Astrocyte (in vitro differentiated cells and primary cell): ENCODE measurements at regions not wholly inside any gene's neighbourhood (a gene's known extent, or its start where the extent isn't known, plus 50 kb on each side); places are given as distances from the start of the nearest gene placed in this dataset.

Source experiments
- DNase-seq: peaks from one replicate; pipeline ENCODE4 v3.0.0-alpha.2; 2010; ENCODE audit warnings: low read depth
- FAIRE-seq: peaks from 2 replicates; lab custom pipeline; 2011; peaks lifted over from hg19 to GRCh38; lab: Jason Lieb, UNC
- H2AFZ ChIP-seq: 2 replicates; pipeline ENCODE4 v1.6.0; 2012; ENCODE audit warnings: low read depth, low read length, inconsistent platforms
- H3K27ac ChIP-seq: 2 replicates; pipeline ENCODE4 v1.5.1; 2011; ENCODE audit warnings: low read depth, low read length, inconsistent platforms
- H3K27me3 ChIP-seq: 2 replicates; pipeline ENCODE4 v1.6.0; 2011; ENCODE audit warnings: low read length, inconsistent platforms; ENCODE audit not compliant: insufficient read depth
- H3K36me3 ChIP-seq: 2 replicates; pipeline ENCODE4 v1.5.1; 2011; ENCODE audit warnings: low read length, inconsistent platforms; ENCODE audit not compliant: insufficient read depth
- H3K4me1 ChIP-seq: 2 replicates; pipeline ENCODE4 v1.5.1; 2011; ENCODE audit warnings: low read length, inconsistent platforms; ENCODE audit not compliant: insufficient read depth
- H3K4me2 ChIP-seq: 2 replicates; pipeline ENCODE4 v1.6.0; 2012; ENCODE audit warnings: low read length, inconsistent platforms
- H3K4me3 ChIP-seq: 2 replicates; pipeline ENCODE4 v1.5.1; 2011; ENCODE audit warnings: low read depth, mild to moderate bottlenecking, low read length, inconsistent platforms; ENCODE audit not compliant: insufficient read depth
- H3K79me2 ChIP-seq: 2 replicates; pipeline ENCODE4 v1.6.0; 2012; ENCODE audit warnings: mild to moderate bottlenecking, low read length, inconsistent platforms; ENCODE audit not compliant: insufficient read depth
- H3K9ac ChIP-seq: 2 replicates; pipeline ENCODE4 v1.6.0; 2012; ENCODE audit warnings: mild to moderate bottlenecking, low read length, inconsistent platforms
- H3K9me3 ChIP-seq: 2 replicates; pipeline ENCODE4 v1.5.1; 2012; ENCODE audit warnings: low read depth, mild to moderate bottlenecking, low read length, inconsistent platforms; ENCODE audit not compliant: insufficient read depth
- H4K20me1 ChIP-seq: 2 replicates; pipeline ENCODE4 v1.6.0; 2012; ENCODE audit warnings: low read length, inconsistent platforms; ENCODE audit not compliant: insufficient read depth
- H3K27ac Mint-ChIP-seq: one replicate; pipeline ENCODE4 v1.8.0; 2021; ENCODE audit warnings: mild to moderate bottlenecking, mixed read lengths; ENCODE audit not compliant: unreplicated experiment
- H3K27me3 Mint-ChIP-seq: one replicate; pipeline ENCODE4 v1.8.0; 2021; ENCODE audit warnings: low read depth, mixed read lengths; ENCODE audit not compliant: unreplicated experiment
- H3K36me3 Mint-ChIP-seq: one replicate; pipeline ENCODE4 v1.8.0; 2021; ENCODE audit warnings: low read depth, mixed read lengths; ENCODE audit not compliant: unreplicated experiment
- H3K4me1 Mint-ChIP-seq: one replicate; pipeline ENCODE4 v1.8.0; 2021; ENCODE audit warnings: low read depth, mixed read lengths; ENCODE audit not compliant: unreplicated experiment
- H3K4me3 Mint-ChIP-seq: one replicate; pipeline ENCODE4 v1.8.0; 2021; ENCODE audit warnings: mild to moderate bottlenecking, moderate library complexity, mixed read lengths; ENCODE audit not compliant: unreplicated experiment
- H3K9me3 Mint-ChIP-seq: one replicate; pipeline ENCODE4 v1.8.0; 2021; ENCODE audit warnings: mild to moderate bottlenecking, mixed read lengths; ENCODE audit not compliant: unreplicated experiment
- CTCF ChIP-seq: IDR thresholded peaks from 2 replicates; pipeline ENCODE4 v1.5.1; 2011; ENCODE audit warnings: low read depth, mild to moderate bottlenecking, inconsistent platforms, low read length, moderate library complexity; ENCODE audit not compliant: insufficient read depth
- EZH2 ChIP-seq: IDR thresholded peaks from 2 replicates; pipeline ENCODE4 v1.6.1; 2012; ENCODE audit warnings: mild to moderate bottlenecking, low read length, inconsistent platforms; ENCODE audit not compliant: insufficient read depth

GRCh38 chr12:114789821-114790220 lies 105.8 kb upstream of the TBX3 start:
- no peaks in the 10 kb centered on the region for H3K4me1 Mint-ChIP-seq
- H3K4me3 Mint-ChIP-seq = no peak overlapping the region
- H4K20me1 ChIP-seq = no peaks in the 10 kb centered on the region
- no peaks in the 10 kb centered on the region for H3K36me3 Mint-ChIP-seq
- H3K79me2 ChIP-seq = no peaks in the 10 kb centered on the region
- H3K27ac Mint-ChIP-seq = no peak overlapping the region
- no peak overlapping the region for H3K4me3 ChIP-seq
- H3K36me3 ChIP-seq = no peaks in the 10 kb centered on the region
- no peaks in the 10 kb centered on the region for H3K4me1 ChIP-seq
- no peak for DNase-seq
- TF ChIP-seq EZH2 (no peak), CTCF (no peak)
- no peaks in the 10 kb centered on the region for H3K9me3 Mint-ChIP-seq
- H3K27me3 ChIP-seq = no peaks in the 10 kb centered on the region
- no peak overlapping the region for H3K27ac ChIP-seq
- H3K9me3 ChIP-seq = no peaks in the 10 kb centered on the region
- no peak for FAIRE-seq
- no peak overlapping the region for H3K4me2 ChIP-seq
- H2AFZ ChIP-seq = no peak overlapping the region
- H3K27me3 Mint-ChIP-seq = peaks cover 12% of the 10 kb centered on the region
- no peak overlapping the region for H3K9ac ChIP-seq

- peaks cover 12% of the 10 kb centered on the region for H3K27me3 Mint-ChIP-seq
- Histone ChIP-seq H3K36me3 (no peaks in the 10 kb centered on the region), H3K9me3 (no peaks in the 10 kb centered on the region), H3K27ac (no peak overlapping the region), H4K20me1 (no peaks in the 10 kb centered on the region), H3K4me3 (no peak overlapping the region), H3K9ac (no peak overlapping the region), H3K4me1 (no peaks in the 10 kb centered on the region), H3K4me2 (no peak overlapping the region), H3K27me3 (no peaks in the 10 kb centered on the region), H3K79me2 (no peaks in the 10 kb centered on the region), H2AFZ (no peak overlapping the region)
- FAIRE-seq (no peak), DNase-seq (no peak)
- H3K4me1 Mint-ChIP-seq = no peaks in the 10 kb centered on the region
- TF ChIP-seq EZH2 = no peak
- TF ChIP-seq CTCF = no peak
- H3K4me3 Mint-ChIP-seq = no peak overlapping the region
- H3K27ac Mint-ChIP-seq = no peak overlapping the region
- no peaks in the 10 kb centered on the region for H3K36me3 Mint-ChIP-seq
- H3K9me3 Mint-ChIP-seq = no peaks in the 10 kb centered on the region
Observed at GRCh38 chr12:114789276-114789675, 105.3 kb upstream of the TBX3 start.

DNA sequence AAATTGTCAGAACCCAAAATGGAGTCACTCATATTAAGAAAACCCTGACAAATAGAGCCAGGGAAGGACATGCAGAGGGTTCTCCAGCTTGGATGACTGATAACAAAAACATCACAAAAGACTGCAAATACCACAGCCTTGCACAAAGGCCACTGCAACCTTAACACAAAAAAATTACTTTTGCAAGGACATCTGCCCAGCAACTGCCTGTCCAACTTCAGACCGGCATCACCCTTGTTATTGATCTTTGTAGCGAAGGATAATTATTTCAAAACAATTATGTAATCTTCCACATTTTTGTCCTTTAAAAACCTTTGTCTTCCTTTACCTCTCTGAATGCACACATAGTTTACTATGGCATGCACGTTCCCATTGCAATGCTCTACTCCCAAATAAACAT lies 100.6 kb upstream of the TBX3 start:
- H3K27ac Mint-ChIP-seq = no peak overlapping the region
- DNase-seq (no peak), FAIRE-seq (no peak)
- Histone ChIP-seq H3K9ac (no peak overlapping the region), H3K27ac (no peak overlapping the region), H3K36me3 (no peaks in the 10 kb centered on the region), H3K27me3 (no peaks in the 10 kb centered on the region), H3K4me3 (no peak overlapping the region), H4K20me1 (no peaks in the 10 kb centered on the region), H3K4me1 (no peaks in the 10 kb centered on the region), H2AFZ (no peak overlapping the region), H3K4me2 (no peak overlapping the region), H3K79me2 (no peaks in the 10 kb centered on the region), H3K9me3 (no peaks in the 10 kb centered on the region)
- peaks cover 4% of the 10 kb centered on the region for H3K27me3 Mint-ChIP-seq
- no peaks in the 10 kb centered on the region for H3K9me3 Mint-ChIP-seq
- H3K4me1 Mint-ChIP-seq = no peaks in the 10 kb centered on the region
- no peak overlapping the region for H3K4me3 Mint-ChIP-seq
- no peak for TF ChIP-seq EZH2
- no peaks in the 10 kb centered on the region for H3K36me3 Mint-ChIP-seq
